ENCODE measurements at regions not wholly inside any gene's neighbourhood (a gene's known extent, or its start where the extent isn't known, plus 50 kb on each side); places are given as distances from the start of the nearest gene placed in this dataset.

- TF ChIP-seq CTCF (IDR thresholded peaks at IDR 0.05) = no peak
- TF ChIP-seq EZH2phosphoT487 (IDR thresholded peaks at IDR 0.05) = no peak
- TF ChIP-seq EZH2 (IDR thresholded peaks at IDR 0.05) = no peak
Observed at GRCh38 chr1:234697741-234698140, 87.8 kb upstream of the IRF2BP2 start.

All from neural progenitor cell (in vitro differentiated cells).